Testis (tissue), 2 donors: ENCODE measurements at regions not wholly inside any gene's neighbourhood (a gene's known extent, or its start where the extent isn't known, plus 50 kb on each side); places are given as distances from the start of the nearest gene placed in this dataset.

Experiments
- DNase-seq: peaks from one replicate; pipeline ENCODE4 v3.0.0-alpha.2; 2019
- H3K27ac ChIP-seq, 2 donors: fragments of 200-600 bp; sonication (generic); one replicate each; pipeline ENCODE4 v1.5.1; 2019
- H3K27me3 ChIP-seq: fragments of 200-600 bp; sonication (generic); one replicate; pipeline ENCODE4 v1.5.1; 2019
- H3K36me3 ChIP-seq: fragments of 200-600 bp; sonication (generic); one replicate; pipeline ENCODE4 v1.5.1; 2017; ENCODE audit warnings: low read depth; ENCODE audit errors: missing control alignments
- H3K4me1 ChIP-seq: fragments of 200-600 bp; sonication (generic); one replicate; pipeline ENCODE4 v1.5.1; 2019
- H3K4me3 ChIP-seq, 2 donors: fragments of 200-600 bp; sonication (generic); one replicate each; pipeline ENCODE4 v1.5.1; 2017 to 2019
- H3K9me3 ChIP-seq: fragments of 200-600 bp; sonication (generic); one replicate; pipeline ENCODE4 v1.5.1; 2017
- CTCF ChIP-seq, 3 experiments: fragments of 450-650 bp in 2 of 3; fragments of 200-600 bp in 1 of 3; sonication (generic) in 1 of 3; IDR thresholded peaks; one replicate each; pipeline ENCODE4 v1.5.1; 2016 to 2019; ENCODE audit warnings: antibody characterized with exemption in 3 of 3, mild to moderate bottlenecking in 2 of 3, moderate library complexity in 1 of 3
- POLR2A ChIP-seq: fragments of 450-650 bp; IDR thresholded peaks from one replicate; pipeline ENCODE4 v1.6.1; 2017; ENCODE audit warnings: antibody characterized with exemption, mild to moderate bottlenecking, moderate library complexity
- WGBS, 2 donors: methylation state at CpG; one replicate each; pipeline ENCODE4 v1.1.5; 2018; 5-methylcytosine and 5-hydroxymethylcytosine counted together
- intact Hi-C: fragments of 100-400 bp; cut with DNase I; formaldehyde crosslinking; loops from one replicate; pipeline ENCODE4 v1.15.1; 2023; ENCODE audit warnings: low total_unique reads

DNA sequence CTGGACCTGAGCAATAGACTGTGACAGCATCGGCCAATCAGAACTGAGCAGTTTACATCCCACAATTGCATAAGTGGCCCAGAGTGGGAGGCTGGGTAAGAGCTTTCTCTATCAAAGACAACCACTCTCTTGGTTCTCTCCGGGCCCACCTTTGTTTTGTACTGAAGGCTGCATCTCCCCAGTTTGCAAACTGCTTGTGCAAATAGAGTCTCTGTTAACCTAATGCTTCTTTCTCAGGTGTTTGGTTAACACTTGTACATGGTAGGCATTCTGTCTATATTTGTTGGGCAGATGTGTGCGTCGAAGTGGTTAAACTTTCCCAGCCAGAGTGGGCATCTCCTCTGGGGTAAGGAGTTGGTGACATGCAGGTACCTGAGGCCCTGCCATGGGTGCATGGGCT is 177.1 kb downstream of the CDH26 start:
- 94 to 96% methylated on average over 4 of the region's 4 CpGs for WGBS, 2 donors
- Histone ChIP-seq H3K27me3 (no peaks in the 10 kb centered on the region), H3K4me3 (no peak overlapping the region), H3K36me3 (no peaks in the 10 kb centered on the region), H3K27ac (no peak overlapping the region), H3K4me1 (no peaks in the 10 kb centered on the region), H3K9me3 (no peaks in the 10 kb centered on the region)
- intact Hi-C loops, result no loop called here
- DNase-seq, result no peak
- TF ChIP-seq CTCF (IDR thresholded peaks at IDR 0.05) (no peak), POLR2A (no peak)

- no peak overlapping the region for H3K27ac ChIP-seq
- no peaks in the 10 kb centered on the region for H3K9me3 ChIP-seq
- no peaks in the 10 kb centered on the region for H3K36me3 ChIP-seq
- intact Hi-C loops, result no loop called here
- DNase-seq, result no peak
- no peaks in the 10 kb centered on the region for H3K27me3 ChIP-seq
- WGBS, 2 donors, result 63 to 64% methylated on average over 7 of the region's 7 CpGs
- TF ChIP-seq CTCF (IDR thresholded peaks at IDR 0.05) (no peak), POLR2A (no peak)
- H3K4me3 ChIP-seq, result no peak overlapping the region
- H3K4me1 ChIP-seq, result no peaks in the 10 kb centered on the region
Observed at GRCh38 chr20:60136645-60137401, 178.6 kb downstream of the CDH26 start.

DNA sequence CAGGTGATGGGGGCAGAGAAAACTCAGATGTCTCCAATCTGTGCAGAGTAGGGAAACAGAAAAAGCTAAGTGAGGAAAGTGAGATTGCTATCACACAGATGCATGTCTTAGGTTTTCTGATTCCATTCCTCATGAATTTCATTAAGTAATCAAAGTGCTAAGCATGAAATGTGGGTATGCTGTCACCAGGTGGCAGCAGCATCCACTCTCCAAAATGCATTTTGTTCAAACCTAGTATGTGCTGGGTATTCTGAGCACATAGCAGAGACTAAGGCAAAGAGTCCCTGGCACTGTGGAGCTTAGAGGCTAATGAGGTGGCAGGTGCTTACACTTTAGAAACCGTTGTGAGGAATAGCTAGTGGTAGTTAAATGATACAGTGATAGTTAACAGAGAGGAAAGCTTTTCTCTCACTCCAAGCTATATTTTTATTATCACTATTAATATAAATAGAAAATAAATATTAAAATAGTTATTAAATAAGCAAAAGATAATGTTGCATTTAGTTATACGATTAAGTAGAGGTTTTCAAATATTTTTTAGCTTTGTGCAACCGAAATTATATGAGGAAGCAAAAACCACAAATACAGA is 179.5 kb downstream of the CDH26 start:
- 39% methylated on average over 3 of the region's 3 CpGs for WGBS, 2 donors
- TF ChIP-seq POLR2A (no peak), CTCF (IDR thresholded peaks at IDR 0.05) (peak in 2 of 3 experiments; percentile 30 to 55)
- Histone ChIP-seq H3K27me3 (no peaks in the 10 kb centered on the region), H3K27ac (no peak overlapping the region), H3K9me3 (no peaks in the 10 kb centered on the region), H3K4me1 (no peaks in the 10 kb centered on the region), H3K4me3 (peak overlapping the region; percentile 40 to 56), H3K36me3 (no peaks in the 10 kb centered on the region)
- intact Hi-C loops, result no loop called here
- no peak for DNase-seq

GRCh38 chr20:60138256-60139220 is 180.3 kb downstream of the CDH26 start:
- H3K4me1 ChIP-seq, result no peaks in the 10 kb centered on the region
- TF ChIP-seq POLR2A (no peak), CTCF (IDR thresholded peaks at IDR 0.05) (no peak)
- H3K9me3 ChIP-seq, result no peaks in the 10 kb centered on the region
- no peaks in the 10 kb centered on the region for H3K36me3 ChIP-seq
- WGBS, 2 donors, result 48 to 52% methylated on average over 39 of the region's 39 CpGs
- peak; percentile 80 for DNase-seq
- H3K27ac ChIP-seq, result no peak overlapping the region
- H3K27me3 ChIP-seq, result no peaks in the 10 kb centered on the region
- H3K4me3 ChIP-seq, result peak overlapping the region; percentile 40 to 56
- intact Hi-C loops, result no loop called here
